ENCODE measurements at regions not wholly inside any gene's neighbourhood (a gene's known extent, or its start where the extent isn't known, plus 50 kb on each side); places are given as distances from the start of the nearest gene placed in this dataset.

DNA sequence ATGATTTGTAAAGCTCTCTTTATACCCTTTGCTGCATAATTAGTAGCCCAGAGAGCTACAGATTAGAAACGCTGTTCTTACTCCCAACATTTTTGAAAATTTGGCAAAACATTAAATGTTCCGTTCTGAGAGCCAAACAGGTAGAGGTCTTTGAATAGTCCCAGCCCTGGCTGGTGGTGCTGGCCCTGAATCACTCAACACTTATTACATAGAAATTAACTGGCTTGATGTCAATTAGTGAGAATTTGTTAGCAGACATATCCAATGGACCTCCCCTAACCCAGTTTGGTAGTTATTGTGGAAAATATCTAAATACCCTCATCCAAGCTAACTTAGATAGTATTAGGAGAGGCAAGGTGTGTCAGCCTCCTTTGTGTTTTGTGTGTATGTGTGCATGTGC is 440.7 kb downstream of the MTX2 start:
- no peak for ATAC-seq (ENCODE audit: insufficient number of reproducible peaks, low FRiP score, low read depth)
- Histone ChIP-seq H3K27me3 (replicated peaks; ENCODE audit: insufficient read depth) (no peaks in the 10 kb centered on the region), H3K9me3 (no peaks in the 10 kb centered on the region), H3K36me3 (no peaks in the 10 kb centered on the region), H3K4me3 (no peak overlapping the region), H3K27ac (no peak overlapping the region), H3K4me1 (ENCODE audit: control insufficient read depth in 1 of 2, low read depth in 2 of 2) (no peaks in the 10 kb centered on the region)
- DNase-seq (ENCODE audit: low spot score), result no peak
- TF ChIP-seq, protein P1, sequence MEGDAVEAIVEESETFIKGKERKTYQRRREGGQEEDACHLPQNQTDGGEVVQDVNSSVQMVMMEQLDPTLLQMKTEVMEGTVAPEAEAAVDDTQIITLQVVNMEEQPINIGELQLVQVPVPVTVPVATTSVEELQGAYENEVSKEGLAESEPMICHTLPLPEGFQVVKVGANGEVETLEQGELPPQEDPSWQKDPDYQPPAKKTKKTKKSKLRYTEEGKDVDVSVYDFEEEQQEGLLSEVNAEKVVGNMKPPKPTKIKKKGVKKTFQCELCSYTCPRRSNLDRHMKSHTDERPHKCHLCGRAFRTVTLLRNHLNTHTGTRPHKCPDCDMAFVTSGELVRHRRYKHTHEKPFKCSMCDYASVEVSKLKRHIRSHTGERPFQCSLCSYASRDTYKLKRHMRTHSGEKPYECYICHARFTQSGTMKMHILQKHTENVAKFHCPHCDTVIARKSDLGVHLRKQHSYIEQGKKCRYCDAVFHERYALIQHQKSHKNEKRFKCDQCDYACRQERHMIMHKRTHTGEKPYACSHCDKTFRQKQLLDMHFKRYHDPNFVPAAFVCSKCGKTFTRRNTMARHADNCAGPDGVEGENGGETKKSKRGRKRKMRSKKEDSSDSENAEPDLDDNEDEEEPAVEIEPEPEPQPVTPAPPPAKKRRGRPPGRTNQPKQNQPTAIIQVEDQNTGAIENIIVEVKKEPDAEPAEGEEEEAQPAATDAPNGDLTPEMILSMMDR (IDR thresholded peaks at IDR 0.05), result no peak

DNA sequence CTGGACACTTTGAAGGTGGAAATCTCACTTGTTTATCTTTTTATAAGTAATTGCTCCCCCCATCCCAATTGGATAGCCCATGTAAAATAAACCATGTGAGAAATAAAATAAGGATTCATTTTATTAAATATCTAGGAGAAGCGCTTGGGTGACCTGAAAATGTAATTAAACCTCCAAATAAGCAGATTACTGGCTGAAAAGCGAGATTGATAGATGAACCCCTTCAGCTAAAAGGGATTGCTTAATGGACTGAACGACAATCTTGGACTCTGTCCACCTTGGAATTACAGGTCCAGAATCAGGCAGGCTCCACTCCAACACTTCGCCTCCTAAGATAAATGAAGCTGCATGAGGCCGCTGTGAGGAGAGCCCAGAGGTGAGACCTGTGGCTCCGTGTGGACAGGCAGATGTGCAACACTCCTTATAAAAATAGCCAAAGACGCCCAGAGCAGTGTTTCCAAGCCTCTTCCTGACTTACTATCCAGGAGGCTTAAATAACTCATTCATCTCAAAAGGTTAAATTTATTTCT is 441.5 kb downstream of the MTX2 start:
- DNase-seq (ENCODE audit: low spot score) (no peak), ATAC-seq (ENCODE audit: insufficient number of reproducible peaks, low FRiP score, low read depth) (no peak)
- TF ChIP-seq, protein P1 (IDR thresholded peaks at IDR 0.05), result no peak
- Histone ChIP-seq H3K27ac (no peak overlapping the region), H3K4me1 (ENCODE audit: control insufficient read depth in 1 of 2, low read depth in 2 of 2) (no peaks in the 10 kb centered on the region), H3K4me3 (no peak overlapping the region), H3K9me3 (no peaks in the 10 kb centered on the region), H3K27me3 (replicated peaks; ENCODE audit: insufficient read depth) (no peaks in the 10 kb centered on the region), H3K36me3 (no peaks in the 10 kb centered on the region)

DNA sequence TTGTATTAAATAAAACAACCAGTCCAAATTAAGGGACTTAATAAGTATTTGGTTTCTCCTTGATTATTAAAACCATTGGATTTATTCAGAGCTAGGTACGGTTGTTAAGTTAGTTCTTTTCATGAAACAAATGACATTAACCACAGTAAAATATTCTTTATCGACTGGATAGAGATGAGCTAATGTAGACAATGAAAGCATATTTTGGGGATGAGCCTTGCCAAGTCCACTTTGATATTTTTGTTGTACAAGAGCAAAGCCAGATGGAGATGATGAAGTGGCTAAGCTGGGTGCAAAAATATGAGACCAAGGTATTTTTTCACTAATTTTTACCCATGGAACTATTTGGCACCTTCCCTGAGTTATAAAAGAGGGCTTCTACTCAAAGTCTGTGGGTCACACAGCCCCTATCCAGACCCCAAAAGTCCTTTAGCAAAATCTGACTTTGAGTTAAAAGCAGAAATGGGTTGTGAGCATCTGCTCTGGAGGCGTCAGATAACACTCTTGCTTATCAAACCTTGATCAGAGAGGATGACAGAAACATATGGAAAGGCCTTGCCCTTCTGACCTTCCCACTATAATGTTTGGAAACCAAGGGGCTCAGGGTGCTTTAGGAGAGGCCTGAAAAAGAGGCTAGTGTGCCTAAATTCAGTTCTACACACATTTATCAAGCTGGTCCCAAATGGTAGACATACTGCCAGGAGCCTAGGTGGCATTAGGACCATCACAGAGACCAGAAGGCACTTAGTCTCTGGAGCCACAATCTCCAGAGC is 456.8 kb downstream of the MTX2 start:
- H3K9me3 ChIP-seq, result no peaks in the 10 kb centered on the region
- TF ChIP-seq, protein P1 (IDR thresholded peaks at IDR 0.05), result no peak
- no peaks in the 10 kb centered on the region for H3K36me3 ChIP-seq
- no peak overlapping the region for H3K4me3 ChIP-seq
- no peak overlapping the region for H3K27ac ChIP-seq
- H3K27me3 ChIP-seq (replicated peaks; ENCODE audit: insufficient read depth), result no peaks in the 10 kb centered on the region
- peaks cover 4 to 17% of the 10 kb centered on the region in 2 donors for H3K4me1 ChIP-seq (ENCODE audit: control insufficient read depth in 1 of 2, low read depth in 2 of 2)
- ATAC-seq (ENCODE audit: insufficient number of reproducible peaks, low FRiP score, low read depth) (no peak), DNase-seq (ENCODE audit: low spot score) (no peak)

DNA sequence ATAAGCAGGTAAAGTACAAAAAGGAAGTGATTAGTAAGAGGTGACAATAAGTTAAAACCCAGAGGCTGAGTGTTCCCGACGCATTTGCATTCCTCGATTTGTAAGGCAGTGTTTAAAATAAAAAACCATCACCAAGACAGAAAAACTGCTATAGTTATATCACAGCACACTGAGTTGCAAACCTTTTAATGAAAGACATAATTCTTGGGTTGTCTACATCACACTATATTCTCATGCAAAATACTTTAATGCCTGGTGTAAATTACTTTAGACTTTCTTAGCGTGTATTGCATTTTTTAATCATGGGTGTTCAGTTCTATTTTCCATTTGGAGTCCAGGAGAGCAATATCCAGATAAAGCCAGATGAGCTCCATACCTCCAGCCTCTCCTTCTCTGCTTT is 458.5 kb downstream of the MTX2 start:
- no peaks in the 10 kb centered on the region for H3K9me3 ChIP-seq
- no peak for DNase-seq (ENCODE audit: low spot score)
- ATAC-seq (ENCODE audit: insufficient number of reproducible peaks, low FRiP score, low read depth), result no peak
- no peaks in the 10 kb centered on the region for H3K36me3 ChIP-seq
- no peaks in the 10 kb centered on the region for H3K27me3 ChIP-seq (replicated peaks; ENCODE audit: insufficient read depth)
- H3K27ac ChIP-seq, result no peak overlapping the region
- no peak overlapping the region for H3K4me3 ChIP-seq
- peaks cover 4 to 17% of the 10 kb centered on the region in 2 donors for H3K4me1 ChIP-seq (ENCODE audit: control insufficient read depth in 1 of 2, low read depth in 2 of 2)
- TF ChIP-seq, protein P1 (IDR thresholded peaks at IDR 0.05), result no peak

DNA sequence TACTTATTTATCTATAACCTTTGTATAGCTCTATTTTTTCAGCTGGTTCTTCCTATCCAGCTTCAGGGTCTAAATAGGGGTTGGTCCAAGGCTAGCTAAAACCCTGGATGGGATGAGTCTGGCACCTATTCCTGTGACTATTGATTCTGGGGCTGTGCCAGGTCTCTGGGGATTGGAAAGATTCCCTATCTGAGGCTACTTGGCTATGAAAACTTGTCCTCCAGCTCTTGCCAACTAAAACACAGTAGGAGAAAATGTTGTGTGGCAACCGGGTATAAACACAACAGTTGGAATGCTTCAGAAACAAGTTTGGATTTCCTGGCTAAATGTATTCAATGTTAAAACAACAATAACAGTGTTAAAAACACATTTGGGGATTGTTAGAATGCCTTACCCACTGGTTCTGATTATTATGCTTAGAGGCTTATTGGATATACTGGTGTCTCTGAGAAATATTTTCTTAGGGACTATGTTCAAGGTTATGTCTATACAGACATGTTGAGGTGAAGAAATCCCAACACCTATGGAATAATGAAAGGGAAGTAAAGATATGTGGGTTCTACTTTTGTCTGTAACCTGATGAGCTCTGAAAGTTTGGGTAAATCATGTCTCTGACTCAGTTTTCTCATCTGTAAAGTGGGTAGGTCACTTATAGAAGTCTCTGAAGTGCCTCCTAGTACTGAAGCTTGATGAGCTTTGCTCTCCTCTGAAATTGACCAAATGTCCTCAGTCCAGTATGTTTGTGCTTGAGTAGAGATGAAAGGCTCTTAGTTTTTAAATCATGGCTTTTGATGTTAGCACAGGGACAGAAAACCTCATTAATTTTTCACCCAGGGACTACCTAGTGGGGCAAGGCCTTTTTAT is 460.7 kb downstream of the MTX2 start:
- DNase-seq (ENCODE audit: low spot score) (peak; percentile 4), ATAC-seq (ENCODE audit: insufficient number of reproducible peaks, low FRiP score, low read depth) (peak; percentile 83)
- no peak overlapping the region for H3K4me3 ChIP-seq
- H3K4me1 ChIP-seq (ENCODE audit: control insufficient read depth in 1 of 2, low read depth in 2 of 2), result peaks cover 4 to 17% of the 10 kb centered on the region in 2 donors
- H3K36me3 ChIP-seq, result no peaks in the 10 kb centered on the region
- TF ChIP-seq, protein P1 (IDR thresholded peaks at IDR 0.05), result no peak
- no peaks in the 10 kb centered on the region for H3K9me3 ChIP-seq
- H3K27me3 ChIP-seq (replicated peaks; ENCODE audit: insufficient read depth), result no peaks in the 10 kb centered on the region
- H3K27ac ChIP-seq, result no peak overlapping the region

All from thoracic aorta (tissue), 2 donors.